ENCODE measurements at regions not wholly inside any gene's neighbourhood (a gene's known extent, or its start where the extent isn't known, plus 50 kb on each side); places are given as distances from the start of the nearest gene placed in this dataset.

DNA sequence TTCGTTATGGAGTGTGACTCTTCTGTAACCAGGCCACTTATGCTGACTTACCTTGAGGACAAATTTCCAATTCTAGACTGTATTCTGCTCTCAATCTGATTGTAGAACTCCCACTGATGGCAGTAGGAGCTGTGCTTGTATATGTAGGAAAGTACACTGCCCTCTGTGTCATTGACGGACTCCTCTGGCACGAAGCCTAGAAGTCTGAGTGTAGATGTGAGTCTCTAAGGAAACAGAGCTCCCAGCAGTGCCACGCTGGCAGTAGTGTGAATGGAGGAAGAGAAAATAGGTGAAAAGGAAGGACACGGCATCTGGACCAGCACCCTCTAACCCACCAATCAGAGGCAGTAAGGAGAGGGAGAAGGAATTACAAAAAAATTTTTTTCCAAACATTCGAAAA lies 130.4 kb upstream of the ADGRL2 start:
- TF ChIP-seq, protein P1, sequence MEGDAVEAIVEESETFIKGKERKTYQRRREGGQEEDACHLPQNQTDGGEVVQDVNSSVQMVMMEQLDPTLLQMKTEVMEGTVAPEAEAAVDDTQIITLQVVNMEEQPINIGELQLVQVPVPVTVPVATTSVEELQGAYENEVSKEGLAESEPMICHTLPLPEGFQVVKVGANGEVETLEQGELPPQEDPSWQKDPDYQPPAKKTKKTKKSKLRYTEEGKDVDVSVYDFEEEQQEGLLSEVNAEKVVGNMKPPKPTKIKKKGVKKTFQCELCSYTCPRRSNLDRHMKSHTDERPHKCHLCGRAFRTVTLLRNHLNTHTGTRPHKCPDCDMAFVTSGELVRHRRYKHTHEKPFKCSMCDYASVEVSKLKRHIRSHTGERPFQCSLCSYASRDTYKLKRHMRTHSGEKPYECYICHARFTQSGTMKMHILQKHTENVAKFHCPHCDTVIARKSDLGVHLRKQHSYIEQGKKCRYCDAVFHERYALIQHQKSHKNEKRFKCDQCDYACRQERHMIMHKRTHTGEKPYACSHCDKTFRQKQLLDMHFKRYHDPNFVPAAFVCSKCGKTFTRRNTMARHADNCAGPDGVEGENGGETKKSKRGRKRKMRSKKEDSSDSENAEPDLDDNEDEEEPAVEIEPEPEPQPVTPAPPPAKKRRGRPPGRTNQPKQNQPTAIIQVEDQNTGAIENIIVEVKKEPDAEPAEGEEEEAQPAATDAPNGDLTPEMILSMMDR (IDR thresholded peaks at IDR 0.05): no peak
- no peak for TF ChIP-seq POLR2A (IDR thresholded peaks at IDR 0.05)
